A549 (cell line): ENCODE measurements at regions not wholly inside any gene's neighbourhood (a gene's known extent, or its start where the extent isn't known, plus 50 kb on each side); places are given as distances from the start of the nearest gene placed in this dataset.

Experiments used
- ATAC-seq, 2 experiments: fragments of 200-7000 bp in 1 of 2; fragments of >200 bp in 1 of 2; cut with Nextera tagmentation in 1 of 2; cut with Tn5 transposase in 1 of 2; 3 replicates each; pipeline versions ENCODE4 v1.8.0 to v1.9.1; 2018 to 2020; ENCODE audit warnings: mild to moderate bottlenecking in 1 of 2, moderate library complexity in 1 of 2
- CTCF ChIA-PET: fragments of 300-600 bp; sonication (Branson Sonifier 250); formaldehyde crosslinking; extraction: SDS; loops from one replicate; lab custom pipeline; 2021; ENCODE audit warnings: antibody characterized with exemption, inconsistent platforms; lab: Yijun Ruan, JAX
- POLR2A ChIA-PET: fragments of 350-600 bp; formaldehyde crosslinking; extraction: SDS; loops from one replicate; lab custom pipeline; 2021; ENCODE audit warnings: antibody characterized with exemption, inconsistent platforms; lab: Yijun Ruan, JAX
- DNase-seq, 2 experiments: peaks; one replicate each; pipeline versions ENCODE4 v3.0.0 to v3.0.0-alpha.2; 2011 to 2016; ENCODE audit warnings: low read depth in 1 of 2, low spot score in 1 of 2
- FAIRE-seq: peaks from 2 replicates; lab custom pipeline; 2011; peaks lifted over from hg19 to GRCh38; lab: Jason Lieb, UNC
- H3K27ac ChIP-seq, 2 experiments: fragments of >200 bp; sonication (Bioruptor Twin); formaldehyde crosslinking; 3 replicates each; pipeline ENCODE4 v1.5.1; 2016 to 2017
- H3K4me1 ChIP-seq: fragments of >200 bp; sonication (Bioruptor Twin); formaldehyde crosslinking; 3 replicates; pipeline ENCODE4 v1.6.1; 2016
- H3K4me2 ChIP-seq: fragments of >200 bp; sonication (Bioruptor Twin); formaldehyde crosslinking; 3 replicates; pipeline ENCODE4 v1.6.1; 2016
- H3K4me3 ChIP-seq: fragments of >200 bp; sonication (Bioruptor Twin); formaldehyde crosslinking; 3 replicates; pipeline ENCODE4 v1.5.1; 2016
- H3K9me3 ChIP-seq: fragments of >200 bp; sonication (Bioruptor Twin); formaldehyde crosslinking; 3 replicates; pipeline ENCODE4 v1.6.1; 2016
- CBX8 ChIP-seq: fragments of 200-600 bp; sonication (generic); IDR thresholded peaks from 2 replicates; pipeline ENCODE4 v1.6.1; 2016
- CHD4 ChIP-seq: fragments of 200-600 bp; sonication (generic); IDR thresholded peaks from 2 replicates; pipeline ENCODE4 v1.6.1; 2016; ENCODE audit warnings: antibody characterized with exemption, mild to moderate bottlenecking, borderline replicate concordance
- EHMT2 ChIP-seq: fragments of 200-600 bp; sonication (generic); IDR thresholded peaks from 2 replicates; pipeline ENCODE4 v1.6.1; 2016; ENCODE audit warnings: antibody characterized with exemption, low read depth, mild to moderate bottlenecking, moderate library complexity
- ESRRA ChIP-seq: fragments of 150-350 bp; IDR thresholded peaks from 2 replicates; pipeline ENCODE4 v1.6.1; 2014; ENCODE audit warnings: mild to moderate bottlenecking, low read length, borderline replicate concordance
- HDAC2 ChIP-seq: fragments of 200-600 bp; sonication (generic); IDR thresholded peaks from 2 replicates; pipeline ENCODE4 v1.6.1; 2016
- HEYL ChIP-seq: fragments of 250-450 bp; sonication (Bioruptor Pico); IDR thresholded peaks from 2 replicates; pipeline ENCODE4 v1.8.0; 2021; ENCODE audit warnings: mild to moderate bottlenecking, moderate library complexity
- JUN ChIP-seq, 2 experiments: fragments of >200 bp; sonication (Bioruptor Twin); formaldehyde crosslinking; IDR thresholded peaks; 2 replicates in 1 of 2; 3 replicates in 1 of 2; pipeline ENCODE4 v1.6.1; 2016 to 2017
- KDM1A ChIP-seq: fragments of 200-600 bp; sonication (generic); IDR thresholded peaks from 2 replicates; pipeline ENCODE4 v1.6.1; 2016; ENCODE audit warnings: low read depth, mild to moderate bottlenecking
- MYC ChIP-seq: IDR thresholded peaks from 2 replicates; pipeline ENCODE4 v1.6.1; 2012; ENCODE audit warnings: mild to moderate bottlenecking, inconsistent platforms, low read length, improper control_type of control experiment, borderline replicate concordance
- NFE2L2 ChIP-seq: fragments of 150-350 bp; conservative IDR thresholded peaks from 2 replicates; pipeline ENCODE4 v1.6.1; 2014; ENCODE audit warnings: low read length
- POLR2A ChIP-seq: IDR thresholded peaks from 2 replicates; pipeline ENCODE4 v1.6.1; 2012; ENCODE audit warnings: mild to moderate bottlenecking, low read length
- POLR2AphosphoS2 ChIP-seq: conservative IDR thresholded peaks from 2 replicates; pipeline ENCODE4 v1.6.1; 2012; ENCODE audit warnings: low read length, improper control_type of control experiment, inconsistent platforms
- RARB ChIP-seq: fragments of 250-450 bp; sonication (Bioruptor Pico); IDR thresholded peaks from 2 replicates; pipeline ENCODE4 v1.8.0; 2021; ENCODE audit warnings: mild to moderate bottlenecking, moderate library complexity
- RCOR1 ChIP-seq: fragments of 150-350 bp; IDR thresholded peaks from 2 replicates; pipeline ENCODE4 v1.6.1; 2014; ENCODE audit warnings: antibody characterized with exemption, low read length, low read depth
- SMC3 ChIP-seq: fragments of >200 bp; sonication (Bioruptor Twin); formaldehyde crosslinking; IDR thresholded peaks from 3 replicates; pipeline ENCODE4 v1.6.1; 2018; ENCODE audit warnings: inconsistent platforms
- ZFP36 ChIP-seq: fragments of 450-650 bp; IDR thresholded peaks from 2 replicates; pipeline ENCODE4 v1.6.1; 2014; ENCODE audit warnings: borderline replicate concordance; ENCODE audit not compliant: partially characterized antibody
- ZNF302 ChIP-seq: fragments of 250-450 bp; sonication (Bioruptor Pico); IDR thresholded peaks from 2 replicates; pipeline ENCODE4 v1.9.0; 2021; ENCODE audit warnings: inconsistent platforms, mild to moderate bottlenecking, moderate library complexity
- WGBS: methylation state at CpG from one replicate; pipeline ENCODE4 v1.1.6; 2017; ENCODE audit errors: missing lambda C conversion rate; 5-methylcytosine and 5-hydroxymethylcytosine counted together
- TF ChIP-seq, protein P1 (sequence below): fragments of >200 bp; sonication (Bioruptor Twin); formaldehyde crosslinking; IDR thresholded peaks from 3 replicates; pipeline ENCODE4 v1.6.1; 2016
- TF ChIP-seq, protein P2 (sequence below): fragments of >200 bp; sonication (Bioruptor Twin); formaldehyde crosslinking; IDR thresholded peaks from 2 replicates; pipeline ENCODE4 v1.6.1; 2016
- TF ChIP-seq, protein P3 (sequence below): IDR thresholded peaks from 2 replicates; pipeline ENCODE4 v1.6.1; 2012
- TF ChIP-seq, protein P4 (sequence below): fragments of 450-650 bp; IDR thresholded peaks from 2 replicates; pipeline ENCODE4 v1.6.1; 2014; ENCODE audit warnings: antibody characterized with exemption

DNA sequence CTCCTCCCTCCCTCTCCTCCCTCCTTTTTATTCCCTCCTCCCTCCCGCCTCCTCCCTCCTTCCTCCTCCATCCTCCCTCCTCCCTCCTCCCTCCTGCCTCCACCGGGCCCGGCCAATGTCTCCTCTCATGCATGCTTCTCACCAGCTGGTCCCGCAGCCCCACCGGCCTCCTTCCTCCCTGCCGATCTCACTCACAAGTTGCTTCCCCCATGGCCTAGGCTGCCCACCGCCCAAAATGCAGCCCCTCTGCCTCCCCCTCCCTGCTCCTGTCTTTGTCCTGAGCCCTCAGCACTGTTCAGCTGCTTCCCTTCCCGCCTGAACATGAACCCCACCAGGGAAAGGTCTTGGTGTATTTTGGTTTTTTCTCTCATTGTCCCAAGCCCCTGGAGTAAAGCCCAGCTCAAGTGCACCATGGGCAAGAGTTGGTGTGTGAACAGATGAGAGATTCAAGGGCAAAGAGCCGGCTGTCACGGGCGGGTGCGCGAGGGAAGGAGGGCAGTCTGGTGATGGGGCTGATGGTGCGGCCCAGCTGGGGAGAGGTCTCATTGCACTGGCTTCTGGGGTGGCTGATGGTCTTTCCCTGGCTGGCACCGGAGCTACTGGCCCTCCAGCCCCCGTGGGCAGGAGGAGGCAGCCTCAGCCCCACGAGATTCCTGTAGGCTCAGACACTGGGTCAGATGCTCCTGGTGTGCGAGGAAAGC, 117.6 kb downstream of the TWIST2 start (continued):
- TF ChIP-seq SMC3 (no peak), RCOR1 (no peak), NFE2L2 (no peak), EHMT2 (no peak), ZNF302 (no peak)

DNA sequence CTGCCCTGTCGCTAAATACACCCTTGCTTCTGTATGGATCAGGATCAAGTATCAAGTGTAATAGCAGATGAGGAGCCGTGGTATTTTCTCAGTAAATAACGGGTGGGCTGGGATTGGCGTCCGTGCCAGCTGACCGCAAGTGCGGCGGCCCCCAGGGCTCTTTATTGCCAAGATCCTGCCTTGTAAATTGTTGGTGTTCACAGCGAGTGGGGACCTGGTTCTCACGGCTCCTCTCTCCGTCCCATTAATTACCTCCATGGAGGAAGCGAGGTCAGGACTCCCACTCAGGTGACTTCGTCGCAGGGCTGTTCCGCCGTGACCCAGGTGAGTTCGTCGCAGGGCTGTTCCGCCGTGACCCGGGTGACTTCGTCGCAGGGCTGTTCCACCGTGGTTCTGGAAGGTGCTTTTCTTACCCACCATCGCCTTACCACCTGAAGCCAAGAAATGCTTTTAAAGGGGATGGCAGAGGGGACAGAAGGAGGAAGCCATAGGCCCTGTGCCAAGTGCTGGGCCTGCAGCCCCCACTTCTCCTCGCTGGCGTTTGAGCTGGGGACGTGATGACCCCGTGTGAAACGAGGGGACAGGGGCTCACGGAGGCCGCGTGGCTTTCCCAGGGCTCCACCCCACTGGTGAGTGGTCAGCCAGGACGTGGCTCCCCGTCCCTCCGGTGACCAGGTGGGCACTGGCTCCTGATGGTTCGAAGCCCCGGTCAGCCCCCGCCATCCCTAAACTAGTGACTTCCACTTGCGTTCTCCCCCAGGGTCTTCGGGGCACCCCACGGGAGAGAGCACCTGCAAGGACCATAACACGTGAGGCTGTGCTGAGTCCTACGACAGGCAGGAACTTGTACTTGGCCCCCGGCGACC, 118.4 kb downstream of the TWIST2 start:
- POLR2A ChIA-PET: no interaction called here
- WGBS: 82% methylated on average over 40 of the region's 46 CpGs
- H3K4me3 ChIP-seq: no peak overlapping the region
- FAIRE-seq (no peak), ATAC-seq (no peak), DNase-seq (no peak)
- H3K4me1 ChIP-seq: no peaks in the 10 kb centered on the region
- H3K4me2 ChIP-seq: no peak overlapping the region
- no peaks in the 10 kb centered on the region for H3K9me3 ChIP-seq
- no peak for TF ChIP-seq POLR2A
- no peak overlapping the region for H3K27ac ChIP-seq
- CTCF ChIA-PET: interaction anchor here (1.6 kb wide), 1 partner anchor 15 kb away, joined by 6 read pairs; no protein-coding TSS in a partner anchor

DNA sequence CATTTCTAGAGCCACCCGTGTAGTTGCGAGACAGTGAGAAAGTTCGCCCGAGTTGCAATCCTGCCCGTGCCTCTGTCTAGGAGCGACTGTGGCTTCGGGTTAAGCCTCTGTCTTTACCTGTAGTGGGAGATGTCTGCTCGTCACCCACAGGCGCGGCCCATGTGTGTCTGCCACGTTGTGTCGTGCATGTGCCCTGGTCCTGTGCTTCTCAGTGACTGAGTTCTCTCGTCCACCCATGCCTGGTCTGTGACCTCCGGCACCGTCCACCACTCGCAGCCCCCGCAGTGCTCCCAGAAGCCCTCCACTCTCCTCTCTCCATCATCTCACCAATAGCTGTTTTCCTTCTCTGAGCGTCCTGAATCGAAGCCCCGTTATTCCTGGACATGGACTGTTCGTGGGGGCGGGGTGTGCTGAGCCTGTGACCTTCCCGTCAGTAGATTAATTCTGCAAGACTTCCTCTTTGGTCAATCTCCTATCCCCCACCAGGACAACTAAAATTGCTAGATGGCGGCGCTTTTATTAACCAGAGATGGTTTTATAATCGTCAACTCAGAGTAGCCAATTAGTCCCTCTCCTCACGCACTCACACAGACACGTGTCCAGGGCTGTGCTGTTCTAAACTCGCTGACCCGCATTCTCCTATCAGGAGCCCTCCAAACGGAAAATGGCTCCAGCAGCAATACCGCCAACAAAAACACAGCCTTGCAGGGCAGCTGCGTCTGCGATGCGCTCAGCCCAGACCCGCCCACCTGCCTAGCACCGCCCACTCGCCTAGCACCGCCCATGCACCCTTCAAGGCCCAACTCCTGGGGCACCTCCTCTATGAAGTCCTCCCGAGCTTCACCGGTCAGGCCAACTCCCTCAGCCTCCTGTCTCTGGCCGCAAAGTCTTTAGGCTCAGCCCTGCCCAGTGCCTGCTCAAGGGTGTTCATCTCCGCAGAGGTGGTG, 119.4 kb downstream of the TWIST2 start:
- TF ChIP-seq, protein P1, sequence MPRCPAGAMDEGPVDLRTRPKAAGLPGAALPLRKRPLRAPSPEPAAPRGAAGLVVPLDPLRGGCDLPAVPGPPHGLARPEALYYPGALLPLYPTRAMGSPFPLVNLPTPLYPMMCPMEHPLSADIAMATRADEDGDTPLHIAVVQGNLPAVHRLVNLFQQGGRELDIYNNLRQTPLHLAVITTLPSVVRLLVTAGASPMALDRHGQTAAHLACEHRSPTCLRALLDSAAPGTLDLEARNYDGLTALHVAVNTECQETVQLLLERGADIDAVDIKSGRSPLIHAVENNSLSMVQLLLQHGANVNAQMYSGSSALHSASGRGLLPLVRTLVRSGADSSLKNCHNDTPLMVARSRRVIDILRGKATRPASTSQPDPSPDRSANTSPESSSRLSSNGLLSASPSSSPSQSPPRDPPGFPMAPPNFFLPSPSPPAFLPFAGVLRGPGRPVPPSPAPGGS: no peak
- TF ChIP-seq, protein P2, sequence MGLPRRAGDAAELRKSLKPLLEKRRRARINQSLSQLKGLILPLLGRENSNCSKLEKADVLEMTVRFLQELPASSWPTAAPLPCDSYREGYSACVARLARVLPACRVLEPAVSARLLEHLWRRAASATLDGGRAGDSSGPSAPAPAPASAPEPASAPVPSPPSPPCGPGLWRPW: no peak
- TF ChIP-seq ESRRA: no peak
- TF ChIP-seq KDM1A: no peak
- no peak for TF ChIP-seq RCOR1
- no peak for TF ChIP-seq POLR2AphosphoS2
- TF ChIP-seq ZFP36: no peak
- TF ChIP-seq HEYL (CRISPR knock-in tag): no peak
- no peak for TF ChIP-seq CBX8
- TF ChIP-seq CHD4: no peak
- no peak for TF ChIP-seq RARB (CRISPR knock-in tag)
- no peak for TF ChIP-seq MYC
- TF ChIP-seq HDAC2: no peak
- no peak for TF ChIP-seq JUN (IDR thresholded peaks at IDR 0.05)
- TF ChIP-seq, protein P3, sequence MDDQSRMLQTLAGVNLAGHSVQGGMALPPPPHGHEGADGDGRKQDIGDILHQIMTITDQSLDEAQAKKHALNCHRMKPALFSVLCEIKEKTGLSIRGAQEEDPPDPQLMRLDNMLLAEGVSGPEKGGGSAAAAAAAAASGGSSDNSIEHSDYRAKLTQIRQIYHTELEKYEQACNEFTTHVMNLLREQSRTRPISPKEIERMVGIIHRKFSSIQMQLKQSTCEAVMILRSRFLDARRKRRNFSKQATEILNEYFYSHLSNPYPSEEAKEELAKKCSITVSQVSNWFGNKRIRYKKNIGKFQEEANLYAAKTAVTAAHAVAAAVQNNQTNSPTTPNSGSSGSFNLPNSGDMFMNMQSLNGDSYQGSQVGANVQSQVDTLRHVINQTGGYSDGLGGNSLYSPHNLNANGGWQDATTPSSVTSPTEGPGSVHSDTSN: no peak
- TF ChIP-seq, protein P4, sequence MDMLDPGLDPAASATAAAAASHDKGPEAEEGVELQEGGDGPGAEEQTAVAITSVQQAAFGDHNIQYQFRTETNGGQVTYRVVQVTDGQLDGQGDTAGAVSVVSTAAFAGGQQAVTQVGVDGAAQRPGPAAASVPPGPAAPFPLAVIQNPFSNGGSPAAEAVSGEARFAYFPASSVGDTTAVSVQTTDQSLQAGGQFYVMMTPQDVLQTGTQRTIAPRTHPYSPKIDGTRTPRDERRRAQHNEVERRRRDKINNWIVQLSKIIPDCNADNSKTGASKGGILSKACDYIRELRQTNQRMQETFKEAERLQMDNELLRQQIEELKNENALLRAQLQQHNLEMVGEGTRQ: no peak
- H3K4me3 ChIP-seq: no peak overlapping the region
- CTCF ChIA-PET: interaction anchor here (0.6 to 2.0 kb wide), 8 partner anchors 11 to 505 kb away, joined by 3 to 13 read pairs (median 4); no protein-coding TSS in a partner anchor
- no peak overlapping the region for H3K27ac ChIP-seq
- ATAC-seq (no peak), DNase-seq (no peak), FAIRE-seq (no peak)
- 76% methylated on average over 41 of the region's 43 CpGs for WGBS
- H3K4me1 ChIP-seq: no peaks in the 10 kb centered on the region
- H3K9me3 ChIP-seq: no peaks in the 10 kb centered on the region
- POLR2A ChIA-PET: no interaction called here
- H3K4me2 ChIP-seq: no peak overlapping the region
